ENCODE measurements at regions not wholly inside any gene's neighbourhood (a gene's known extent, or its start where the extent isn't known, plus 50 kb on each side); places are given as distances from the start of the nearest gene placed in this dataset.

DNA sequence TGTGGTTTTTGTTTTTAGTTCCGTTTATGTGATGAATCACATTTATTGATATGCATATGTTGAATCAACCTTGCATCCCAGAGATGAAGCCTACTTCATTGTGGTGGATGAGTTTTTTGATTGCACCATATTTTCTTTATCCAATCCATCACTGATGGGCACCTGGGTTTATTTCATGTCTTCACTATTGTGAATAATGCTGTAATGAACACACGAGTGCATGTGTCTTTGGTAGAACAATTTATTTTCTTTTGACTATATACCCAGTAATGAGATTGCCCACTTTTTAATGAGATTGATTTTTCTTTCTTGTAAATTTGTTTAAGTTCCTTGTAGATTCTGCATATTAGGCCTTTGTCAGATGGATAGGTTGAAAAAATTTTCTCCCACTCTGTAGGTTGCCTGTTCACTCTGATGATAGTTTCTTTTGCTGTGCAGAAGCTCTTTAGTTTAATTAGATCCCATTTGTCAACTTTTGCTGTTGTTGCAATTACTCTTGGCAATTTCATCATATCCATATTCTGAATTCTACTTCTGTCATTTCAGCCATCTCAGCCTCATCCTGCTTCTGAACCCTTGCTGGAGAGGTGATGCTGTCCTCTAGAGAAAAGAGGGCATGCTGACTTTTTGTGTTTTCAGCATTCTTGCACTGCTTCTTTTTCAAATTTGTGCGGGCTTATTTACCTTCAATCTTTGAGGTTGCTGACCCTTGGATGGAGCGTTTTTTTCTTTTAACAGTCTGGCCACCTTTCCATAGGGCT lies 96.2 kb upstream of the CTAGE1 start:
- no peak overlapping the region for H2AFZ ChIP-seq (replicated peaks)
- H3K27ac ChIP-seq, result no peak overlapping the region
- no peak overlapping the region for H3K9ac ChIP-seq
- Mint-ChIP-seq H3K27me3 (ENCODE audit: insufficient read depth, low read depth) (no peaks in the 10 kb centered on the region), H3K4me3 (no peak overlapping the region), H3K9me3 (no peaks in the 10 kb centered on the region), H3K36me3 (no peaks in the 10 kb centered on the region), H3K27ac (no peak overlapping the region), H3K4me1 (no peaks in the 10 kb centered on the region)
- DNase-seq (ENCODE audit: low spot score), result no peak
- H3F3A ChIP-seq (ENCODE audit: low read depth), result no peaks in the 10 kb centered on the region
- H3K4me1 ChIP-seq, result no peaks in the 10 kb centered on the region
- H3K36me3 ChIP-seq, result no peaks in the 10 kb centered on the region
- no peaks in the 10 kb centered on the region for H3K79me2 ChIP-seq (ENCODE audit: low read depth)
- no peaks in the 10 kb centered on the region for H4K20me1 ChIP-seq (ENCODE audit: low read depth)
- no peak overlapping the region for H3K4me3 ChIP-seq
- H3K27me3 ChIP-seq, result no peaks in the 10 kb centered on the region
- TF ChIP-seq EZH2phosphoT487 (IDR thresholded peaks at IDR 0.05) (no peak), EZH2 (IDR thresholded peaks at IDR 0.05) (no peak)
- TF ChIP-seq, protein P1, sequence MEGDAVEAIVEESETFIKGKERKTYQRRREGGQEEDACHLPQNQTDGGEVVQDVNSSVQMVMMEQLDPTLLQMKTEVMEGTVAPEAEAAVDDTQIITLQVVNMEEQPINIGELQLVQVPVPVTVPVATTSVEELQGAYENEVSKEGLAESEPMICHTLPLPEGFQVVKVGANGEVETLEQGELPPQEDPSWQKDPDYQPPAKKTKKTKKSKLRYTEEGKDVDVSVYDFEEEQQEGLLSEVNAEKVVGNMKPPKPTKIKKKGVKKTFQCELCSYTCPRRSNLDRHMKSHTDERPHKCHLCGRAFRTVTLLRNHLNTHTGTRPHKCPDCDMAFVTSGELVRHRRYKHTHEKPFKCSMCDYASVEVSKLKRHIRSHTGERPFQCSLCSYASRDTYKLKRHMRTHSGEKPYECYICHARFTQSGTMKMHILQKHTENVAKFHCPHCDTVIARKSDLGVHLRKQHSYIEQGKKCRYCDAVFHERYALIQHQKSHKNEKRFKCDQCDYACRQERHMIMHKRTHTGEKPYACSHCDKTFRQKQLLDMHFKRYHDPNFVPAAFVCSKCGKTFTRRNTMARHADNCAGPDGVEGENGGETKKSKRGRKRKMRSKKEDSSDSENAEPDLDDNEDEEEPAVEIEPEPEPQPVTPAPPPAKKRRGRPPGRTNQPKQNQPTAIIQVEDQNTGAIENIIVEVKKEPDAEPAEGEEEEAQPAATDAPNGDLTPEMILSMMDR (IDR thresholded peaks at IDR 0.05), result no peak
- no peaks in the 10 kb centered on the region for H3K9me3 ChIP-seq (ENCODE audit: low read depth)
- H3K4me2 ChIP-seq, result no peak overlapping the region

DNA sequence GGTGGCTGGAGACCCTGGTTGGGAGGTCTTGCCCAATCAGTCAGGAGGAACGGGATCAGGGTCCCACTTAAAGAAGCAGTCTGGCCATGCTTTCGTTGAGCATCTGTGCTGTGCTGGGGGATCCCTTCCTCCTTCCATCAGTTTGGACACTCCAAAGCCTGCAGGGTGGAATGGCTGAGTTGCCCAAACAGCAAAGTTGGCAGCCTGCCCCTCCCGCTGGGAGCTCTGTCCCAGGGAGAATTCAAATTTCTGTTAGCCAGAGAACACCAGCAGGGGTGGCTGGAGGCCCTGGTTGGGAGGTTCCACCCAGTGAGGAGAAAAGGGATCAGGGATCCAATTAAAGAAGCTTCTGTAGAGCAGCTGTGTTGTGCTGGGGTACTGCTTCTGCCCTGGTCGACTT lies 96.9 kb upstream of the CTAGE1 start:
- Mint-ChIP-seq H3K9me3 (no peaks in the 10 kb centered on the region), H3K4me3 (no peak overlapping the region), H3K27ac (no peak overlapping the region), H3K4me1 (no peaks in the 10 kb centered on the region), H3K27me3 (ENCODE audit: insufficient read depth, low read depth) (no peaks in the 10 kb centered on the region), H3K36me3 (no peaks in the 10 kb centered on the region)
- Histone ChIP-seq H3K4me1 (no peaks in the 10 kb centered on the region), H3F3A (ENCODE audit: low read depth) (no peaks in the 10 kb centered on the region), H2AFZ (replicated peaks) (no peak overlapping the region), H3K79me2 (ENCODE audit: low read depth) (no peaks in the 10 kb centered on the region), H4K20me1 (ENCODE audit: low read depth) (no peaks in the 10 kb centered on the region), H3K9me3 (ENCODE audit: low read depth) (no peaks in the 10 kb centered on the region), H3K27ac (no peak overlapping the region), H3K27me3 (no peaks in the 10 kb centered on the region), H3K9ac (no peak overlapping the region), H3K4me2 (no peak overlapping the region), H3K36me3 (no peaks in the 10 kb centered on the region), H3K4me3 (no peak overlapping the region)
- TF ChIP-seq EZH2phosphoT487 (IDR thresholded peaks at IDR 0.05) (no peak), EZH2 (IDR thresholded peaks at IDR 0.05) (no peak)
- TF ChIP-seq, protein P1 (IDR thresholded peaks at IDR 0.05), result no peak
- DNase-seq (ENCODE audit: low spot score), result no peak

DNA sequence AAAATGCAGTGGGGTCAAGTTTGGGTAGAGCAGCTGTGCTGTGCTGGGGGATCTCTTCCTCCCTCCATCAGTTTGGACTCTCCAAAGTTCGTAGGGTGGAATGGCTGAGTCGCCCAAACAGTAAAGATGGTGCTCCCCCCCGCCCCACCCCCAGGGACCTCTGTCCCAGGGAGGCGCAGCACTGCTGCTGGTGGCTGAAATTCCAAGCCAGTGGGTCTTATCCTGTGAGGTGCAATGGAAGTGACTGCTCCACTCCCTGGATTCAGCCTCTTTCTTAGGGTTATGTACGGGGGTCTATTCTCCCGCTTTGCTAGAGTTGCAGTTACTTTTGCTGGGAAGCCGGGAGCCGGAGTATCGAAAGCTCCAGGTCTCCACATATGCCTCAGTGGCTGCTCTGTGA lies 97.5 kb upstream of the CTAGE1 start:
- H3K4me1 Mint-ChIP-seq, result no peaks in the 10 kb centered on the region
- no peak overlapping the region for H3K4me3 Mint-ChIP-seq
- Histone ChIP-seq H3K79me2 (ENCODE audit: low read depth) (no peaks in the 10 kb centered on the region), H3K9me3 (ENCODE audit: low read depth) (no peaks in the 10 kb centered on the region), H3K27ac (no peak overlapping the region), H4K20me1 (ENCODE audit: low read depth) (no peaks in the 10 kb centered on the region), H3K4me3 (no peak overlapping the region), H2AFZ (replicated peaks) (peak overlapping the region; percentile 10), H3K27me3 (no peaks in the 10 kb centered on the region), H3K9ac (no peak overlapping the region), H3K4me1 (no peaks in the 10 kb centered on the region), H3F3A (ENCODE audit: low read depth) (no peaks in the 10 kb centered on the region), H3K36me3 (no peaks in the 10 kb centered on the region), H3K4me2 (no peak overlapping the region)
- H3K27ac Mint-ChIP-seq, result no peak overlapping the region
- H3K9me3 Mint-ChIP-seq, result no peaks in the 10 kb centered on the region
- no peaks in the 10 kb centered on the region for H3K36me3 Mint-ChIP-seq
- DNase-seq (ENCODE audit: low spot score), result no peak
- H3K27me3 Mint-ChIP-seq (ENCODE audit: insufficient read depth, low read depth), result no peaks in the 10 kb centered on the region
- no peak for TF ChIP-seq EZH2 (IDR thresholded peaks at IDR 0.05)
- TF ChIP-seq, protein P1 (IDR thresholded peaks at IDR 0.05), result no peak
- TF ChIP-seq EZH2phosphoT487 (IDR thresholded peaks at IDR 0.05), result no peak
